ENCODE measurements at regions not wholly inside any gene's neighbourhood (a gene's known extent, or its start where the extent isn't known, plus 50 kb on each side); places are given as distances from the start of the nearest gene placed in this dataset.

GRCh38 chr16:74080311-74080710 lies 216.3 kb upstream of the PSMD7 start:
- TF ChIP-seq CTCF (IDR thresholded peaks at IDR 0.05) (no peak), POLR2AphosphoS5 (IDR thresholded peaks at IDR 0.05; ENCODE audit: low read depth, low read length) (no peak), REST (IDR thresholded peaks at IDR 0.05; ENCODE audit: insufficient read depth in 1 of 2, low read depth in 2 of 2, low read length in 1 of 2) (no peak)

Data from Panc1 (cell line).